Lower leg skin (tissue), 4 donors: ENCODE measurements at regions not wholly inside any gene's neighbourhood (a gene's known extent, or its start where the extent isn't known, plus 50 kb on each side); places are given as distances from the start of the nearest gene placed in this dataset.
"Not testable (repeated sequence)": the region's sequence is repeated elsewhere in the genome, so short reads cannot be mapped to it uniquely, and the experiment has no call there.

Source experiments
- DNase-seq, 2 donors: peaks; one replicate each; pipeline ENCODE4 v3.0.0-alpha.2; 2019; ENCODE audit warnings: low spot score in 2 of 2
- H3K4me3 ChIP-seq: fragments of 200-600 bp; sonication (generic); 2 replicates; pipeline ENCODE4 v1.5.1; 2017; ENCODE audit warnings: mild to moderate bottlenecking, low read depth; ENCODE audit not compliant: poor library complexity, severe bottlenecking
- POLR2A ChIP-seq, 2 donors: fragments of 450-650 bp; IDR thresholded peaks; one replicate each; pipeline ENCODE4 v1.6.1; 2016 to 2017; ENCODE audit warnings: antibody characterized with exemption in 2 of 2, mild to moderate bottlenecking in 1 of 2, moderate library complexity in 1 of 2
- WGBS, 2 donors: methylation state at CpG; one replicate each; pipeline ENCODE4 v1.1.5; 2018; 5-methylcytosine and 5-hydroxymethylcytosine counted together
- intact Hi-C: fragments of 100-400 bp; cut with DNase I; formaldehyde crosslinking; loops from one replicate; pipeline ENCODE4 v1.15.0; 2023; ENCODE audit warnings: low total_unique reads
- TF ChIP-seq, protein P1 (sequence below), 3 donors: fragments of 450-650 bp; IDR thresholded peaks; one replicate each; pipeline ENCODE4 v1.5.1; 2016; ENCODE audit warnings: antibody characterized with exemption in 3 of 3, mild to moderate bottlenecking in 3 of 3, moderate library complexity in 2 of 3

DNA sequence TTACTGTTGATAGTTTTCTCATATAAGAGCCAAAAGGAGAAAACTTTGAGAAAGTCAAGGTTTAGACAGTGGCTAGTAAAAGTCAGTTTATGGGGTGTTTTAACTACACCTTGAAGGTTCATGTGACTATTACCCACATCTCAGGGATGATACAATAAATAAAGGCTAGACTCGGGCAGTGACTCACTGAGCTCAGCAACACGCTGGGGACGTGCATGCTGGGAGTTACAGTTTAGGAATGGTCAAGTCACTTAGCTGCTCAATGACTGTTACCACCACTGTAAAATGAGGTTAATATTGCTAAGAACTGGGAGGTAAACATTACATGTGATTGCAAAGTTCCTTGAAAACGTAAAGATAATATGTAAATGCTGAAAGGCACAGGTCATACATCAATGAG is 1254.4 kb upstream of the PHF14 start:
- intact Hi-C loops: no loop called here
- no peak overlapping the region for H3K4me3 ChIP-seq
- 82 to 85% methylated on average over 4 of the region's 4 CpGs for WGBS, 2 donors
- DNase-seq: no peak
- no peak for TF ChIP-seq POLR2A (IDR thresholded peaks at IDR 0.05)
- TF ChIP-seq, protein P1, sequence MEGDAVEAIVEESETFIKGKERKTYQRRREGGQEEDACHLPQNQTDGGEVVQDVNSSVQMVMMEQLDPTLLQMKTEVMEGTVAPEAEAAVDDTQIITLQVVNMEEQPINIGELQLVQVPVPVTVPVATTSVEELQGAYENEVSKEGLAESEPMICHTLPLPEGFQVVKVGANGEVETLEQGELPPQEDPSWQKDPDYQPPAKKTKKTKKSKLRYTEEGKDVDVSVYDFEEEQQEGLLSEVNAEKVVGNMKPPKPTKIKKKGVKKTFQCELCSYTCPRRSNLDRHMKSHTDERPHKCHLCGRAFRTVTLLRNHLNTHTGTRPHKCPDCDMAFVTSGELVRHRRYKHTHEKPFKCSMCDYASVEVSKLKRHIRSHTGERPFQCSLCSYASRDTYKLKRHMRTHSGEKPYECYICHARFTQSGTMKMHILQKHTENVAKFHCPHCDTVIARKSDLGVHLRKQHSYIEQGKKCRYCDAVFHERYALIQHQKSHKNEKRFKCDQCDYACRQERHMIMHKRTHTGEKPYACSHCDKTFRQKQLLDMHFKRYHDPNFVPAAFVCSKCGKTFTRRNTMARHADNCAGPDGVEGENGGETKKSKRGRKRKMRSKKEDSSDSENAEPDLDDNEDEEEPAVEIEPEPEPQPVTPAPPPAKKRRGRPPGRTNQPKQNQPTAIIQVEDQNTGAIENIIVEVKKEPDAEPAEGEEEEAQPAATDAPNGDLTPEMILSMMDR (IDR thresholded peaks at IDR 0.05): no peak

DNA sequence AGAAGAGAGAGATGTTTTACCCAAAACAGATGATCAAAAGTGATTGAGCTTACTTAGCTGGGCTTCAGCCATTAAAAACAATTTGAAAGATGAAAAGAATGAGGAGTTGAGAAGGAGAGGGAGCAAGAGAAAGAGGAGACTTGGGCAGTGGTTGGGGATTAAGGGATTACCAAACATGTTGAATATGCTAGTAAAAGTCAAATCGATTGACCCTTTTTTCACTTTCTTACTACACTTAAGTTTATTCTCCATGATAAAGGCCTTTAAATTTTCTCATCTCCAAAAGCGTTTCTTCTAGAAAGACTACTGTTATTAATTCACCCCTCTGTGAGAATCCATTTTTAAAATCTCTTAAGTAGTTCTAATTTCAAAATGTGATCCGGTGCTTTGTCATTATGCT is 1254.0 kb upstream of the PHF14 start:
- TF ChIP-seq, protein P1 (IDR thresholded peaks at IDR 0.05): no peak
- TF ChIP-seq POLR2A (IDR thresholded peaks at IDR 0.05): no peak
- H3K4me3 ChIP-seq: no peak overlapping the region
- 85 to 86% methylated on average over 3 of the region's 3 CpGs for WGBS, 2 donors
- no peak for DNase-seq
- intact Hi-C loops: no loop called here

DNA sequence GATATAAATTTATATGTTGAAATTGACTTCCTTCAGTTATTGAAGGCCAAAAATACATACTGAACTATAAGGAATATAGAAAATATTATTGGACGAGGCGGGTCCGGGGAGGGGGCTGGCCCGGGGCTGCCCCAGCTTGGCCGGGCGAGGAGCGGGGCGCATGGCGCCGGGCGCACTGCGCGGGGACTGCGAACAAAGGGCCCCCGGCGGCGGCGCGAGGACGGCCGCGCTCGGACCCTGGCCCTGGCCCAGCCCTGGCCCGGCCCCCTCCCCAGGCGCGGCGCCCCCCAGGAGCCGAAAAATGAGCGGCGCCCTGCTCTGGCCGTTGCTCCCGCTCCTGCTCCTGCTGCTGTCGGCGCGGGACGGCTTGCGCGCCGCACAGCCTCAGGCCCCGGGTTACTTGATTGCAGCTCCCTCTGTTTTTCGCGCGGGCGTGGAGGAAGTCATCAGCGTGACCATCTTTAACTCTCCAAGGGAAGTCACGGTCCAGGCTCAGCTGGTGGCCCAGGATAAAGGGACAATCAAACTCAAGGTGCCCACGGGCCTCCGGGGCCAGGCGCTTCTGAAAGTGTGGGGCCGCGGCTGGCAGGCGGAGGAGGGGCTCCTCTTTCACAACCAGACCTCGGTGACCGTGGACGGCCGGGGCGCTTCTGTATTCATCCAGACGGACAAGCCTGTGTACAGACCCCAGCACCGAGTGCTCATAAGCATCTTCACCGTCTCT is 1247.6 kb upstream of the PHF14 start:
- intact Hi-C loops, DNase-seq: not testable (repeated sequence)
- 92 to 94% methylated on average over 59 to 60 of the region's 60 CpGs for WGBS, 2 donors

DNA sequence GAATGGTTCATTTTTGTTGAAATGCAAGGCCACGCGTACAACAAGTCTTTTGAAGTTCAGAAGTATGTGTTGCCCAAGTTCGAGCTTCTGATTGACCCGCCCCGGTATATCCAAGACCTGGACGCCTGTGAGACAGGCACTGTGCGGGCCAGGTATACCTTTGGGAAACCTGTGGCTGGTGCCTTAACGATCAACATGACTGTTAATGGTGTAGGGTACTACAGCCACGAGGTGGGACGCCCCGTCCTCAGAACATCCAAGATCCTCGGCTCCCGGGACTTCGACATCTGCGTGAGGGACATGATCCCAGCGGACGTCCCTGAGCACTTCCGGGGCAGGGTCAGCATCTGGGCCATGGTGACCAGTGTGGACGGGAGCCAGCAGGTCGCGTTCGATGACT is 1246.9 kb upstream of the PHF14 start:
- WGBS, 2 donors: 97 to 98% methylated on average over 21 to 22 of the region's 22 CpGs
- intact Hi-C loops, H3K4me3 ChIP-seq, DNase-seq: not testable (repeated sequence)

More for the DNA sequence above, 1247.6 kb upstream of the PHF14 start:
- not testable (repeated sequence) for H3K4me3 ChIP-seq

DNA sequence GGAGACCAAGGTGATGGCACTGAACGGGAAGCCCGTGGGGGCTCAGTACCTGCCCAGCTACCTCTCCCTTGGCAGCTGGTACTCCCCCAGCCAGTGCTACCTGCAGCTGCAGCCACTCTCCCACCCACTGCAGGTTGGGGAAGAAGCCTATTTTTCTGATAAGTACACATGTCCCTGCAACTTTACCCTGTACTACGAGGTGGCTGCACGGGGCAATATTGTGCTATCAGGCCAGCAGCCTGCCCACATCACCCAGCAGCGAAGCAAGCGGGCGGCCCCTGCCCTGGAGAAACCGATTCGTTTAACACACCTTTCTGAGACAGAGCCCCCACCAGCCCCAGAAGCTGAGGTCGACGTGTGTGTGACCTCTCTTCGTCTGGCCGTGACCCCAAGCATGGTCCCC is 1246.2 kb upstream of the PHF14 start:
- DNase-seq, H3K4me3 ChIP-seq, intact Hi-C loops: not testable (repeated sequence)
- 97 to 98% methylated on average over 9 to 13 of the region's 13 CpGs for WGBS, 2 donors

DNA sequence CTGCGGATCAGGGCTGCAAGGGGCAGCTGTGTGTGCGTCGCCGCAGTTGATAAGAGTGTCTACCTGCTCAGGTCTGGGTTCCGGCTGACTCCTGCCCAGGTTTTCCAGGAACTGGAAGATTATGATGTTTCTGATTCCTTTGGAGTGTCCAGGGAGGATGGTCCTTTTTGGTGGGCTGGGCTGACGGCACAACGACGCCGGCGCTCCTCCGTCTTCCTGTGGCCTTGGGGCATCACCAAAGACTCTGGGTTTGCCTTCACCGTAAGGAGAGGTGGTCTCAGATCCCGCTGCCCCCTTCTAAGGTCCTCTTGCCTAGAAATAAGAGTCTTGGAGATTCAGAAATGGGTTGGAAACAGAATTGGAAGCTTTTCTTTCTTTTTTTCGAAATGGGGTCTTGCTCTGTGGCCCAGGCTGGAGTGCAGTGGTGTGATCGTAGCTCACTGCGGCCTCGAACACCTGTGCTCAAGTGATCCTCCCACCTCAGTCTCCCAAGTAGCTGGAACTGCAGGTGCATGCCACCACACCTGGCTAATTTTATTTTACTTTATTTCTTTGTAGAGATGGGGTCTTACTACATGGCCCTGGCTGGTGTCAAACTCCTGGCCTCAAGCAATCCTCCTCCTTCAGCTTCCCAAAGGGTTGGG is 1245.5 kb upstream of the PHF14 start:
- intact Hi-C loops, DNase-seq, H3K4me3 ChIP-seq: not testable (repeated sequence)
- 90 to 91% methylated on average over 15 to 17 of the region's 17 CpGs for WGBS, 2 donors

DNA sequence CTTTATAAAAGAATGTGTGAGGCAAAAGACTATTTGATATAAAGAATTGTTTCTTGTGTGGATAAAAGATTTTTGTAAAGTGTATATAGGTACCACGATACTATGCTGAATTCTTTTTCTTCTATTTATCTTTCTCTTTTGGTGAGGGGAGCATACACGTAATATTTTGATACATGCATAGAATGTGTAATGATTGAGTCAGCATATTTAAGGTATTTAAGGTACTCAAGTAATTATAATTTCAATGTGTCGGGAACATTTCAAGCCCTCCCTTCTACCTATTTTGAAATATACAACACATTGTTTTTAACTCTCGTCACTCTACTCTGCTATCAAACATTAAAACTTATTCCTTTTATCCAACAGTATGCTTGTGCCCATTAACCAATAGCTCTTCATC is 1221.6 kb upstream of the PHF14 start:
- 93 to 95% methylated on average over 4 of the region's 4 CpGs for WGBS, 2 donors
- no peak for DNase-seq
- intact Hi-C loops: no loop called here
- H3K4me3 ChIP-seq: no peak overlapping the region
- TF ChIP-seq, protein P1 (IDR thresholded peaks at IDR 0.05): no peak
- no peak for TF ChIP-seq POLR2A (IDR thresholded peaks at IDR 0.05)

DNA sequence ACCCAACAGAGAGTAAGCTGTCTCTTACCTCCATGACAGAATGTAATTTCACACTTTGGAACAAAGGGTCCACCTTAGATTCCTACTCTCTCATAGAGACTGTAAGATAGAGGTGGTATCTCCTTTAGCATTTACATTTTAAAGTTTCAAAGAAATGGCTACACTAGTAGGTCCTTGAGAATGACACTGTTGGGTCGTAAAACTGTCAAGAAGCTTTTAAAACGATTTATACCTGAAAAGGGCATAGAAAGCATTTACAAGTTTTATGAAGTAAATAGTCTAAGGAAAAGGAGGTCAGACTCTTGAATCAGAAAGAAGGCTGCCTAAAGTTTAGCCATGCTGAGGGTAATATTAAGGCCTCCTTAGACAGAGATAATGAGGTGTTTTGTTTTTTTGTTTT is 1212.4 kb upstream of the PHF14 start:
- no peak for DNase-seq
- no peak for TF ChIP-seq POLR2A (IDR thresholded peaks at IDR 0.05)
- TF ChIP-seq, protein P1 (IDR thresholded peaks at IDR 0.05): no peak
- WGBS, 2 donors: 35 to 52% methylated on average over 2 of the region's 2 CpGs
- H3K4me3 ChIP-seq: no peak overlapping the region
- intact Hi-C loops: no loop called here
